NCI-H1694 (cell line): ENCODE measurements at regions not wholly inside any gene's neighbourhood (a gene's known extent, or its start where the extent isn't known, plus 50 kb on each side); places are given as distances from the start of the nearest gene placed in this dataset.
"Not testable (repeated sequence)": the region's sequence is repeated elsewhere in the genome, so short reads cannot be mapped to it uniquely, and the experiment has no call there.

Source experiments
- DNase-seq: peaks from one replicate; lab custom pipeline; 2025; lab: John Stamatoyannopoulos, UW

- DNase-seq = no peak
Observed at GRCh38 chr2:116922414-116922813, 892.1 kb upstream of the DDX18 start.

- DNase-seq = no peak
Observed at GRCh38 chr2:116924509-116924908, 890.0 kb upstream of the DDX18 start.

DNA sequence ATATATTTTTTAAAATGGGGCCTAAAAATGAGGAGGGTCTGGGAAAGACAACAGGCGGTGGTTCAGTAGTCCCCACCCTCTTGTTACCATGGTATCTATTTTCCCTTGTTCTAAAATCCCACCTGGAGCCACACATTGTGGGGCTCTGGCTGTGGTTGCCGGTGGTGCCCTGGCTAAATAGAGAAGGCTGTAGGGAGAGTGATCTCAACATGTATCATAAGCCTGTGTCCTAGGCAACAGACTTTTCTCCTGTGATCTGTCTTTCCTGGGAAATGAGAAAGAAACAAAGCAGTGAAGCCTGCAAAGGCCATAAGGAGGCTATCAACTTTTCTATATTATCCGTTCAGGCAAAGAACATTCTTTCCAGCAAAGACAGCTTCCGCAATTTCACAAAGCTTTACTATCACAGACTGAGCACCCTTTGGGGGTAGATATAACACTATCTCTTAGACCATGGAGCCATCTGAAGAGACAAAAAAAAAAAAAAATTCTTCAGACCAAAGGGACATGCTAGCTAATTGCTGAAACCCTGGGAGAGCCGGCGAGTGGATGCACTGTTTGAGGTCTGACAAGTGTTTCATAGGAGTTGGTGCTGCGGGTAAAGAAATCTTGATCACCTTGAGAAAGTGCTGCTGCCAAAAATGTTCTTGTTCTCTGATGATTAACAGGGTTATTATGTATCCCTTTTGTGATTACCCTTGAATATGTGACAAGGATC, 879.2 kb upstream of the DDX18 start:
- DNase-seq = no peak

GRCh38 chr2:116948258-116948657, 866.2 kb upstream of the DDX18 start:
- no peak for DNase-seq

DNA sequence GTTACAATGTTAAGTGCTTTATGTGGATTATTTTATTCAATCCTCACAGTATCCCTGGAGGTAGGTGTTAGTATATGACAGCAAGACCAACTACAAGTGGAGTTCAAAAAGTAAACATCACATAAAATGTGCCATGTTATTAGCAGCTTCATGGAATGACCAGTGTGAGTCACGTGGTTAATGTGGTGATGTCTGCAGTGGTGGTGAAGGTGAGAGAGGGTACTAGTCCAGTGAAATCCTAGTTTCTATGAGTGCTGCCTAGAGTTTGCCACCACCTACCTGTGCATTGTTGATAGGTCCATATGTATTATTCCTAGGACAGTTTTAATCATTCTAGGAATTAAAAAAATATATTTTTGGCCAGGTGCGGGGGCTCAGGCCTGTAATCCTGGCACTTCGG, 865.2 kb upstream of the DDX18 start:
- no peak for DNase-seq

- DNase-seq = no peak
Observed at GRCh38 chr2:116952254-116952653, 862.2 kb upstream of the DDX18 start.

- no peak for DNase-seq
Observed at GRCh38 chr2:116955646-116956045, 858.8 kb upstream of the DDX18 start.

- no peak for DNase-seq
Observed at GRCh38 chr2:116975608-116976007, 838.9 kb upstream of the DDX18 start.

- DNase-seq = no peak
Observed at GRCh38 chr2:116979916-116980764, 834.4 kb upstream of the DDX18 start.

DNA sequence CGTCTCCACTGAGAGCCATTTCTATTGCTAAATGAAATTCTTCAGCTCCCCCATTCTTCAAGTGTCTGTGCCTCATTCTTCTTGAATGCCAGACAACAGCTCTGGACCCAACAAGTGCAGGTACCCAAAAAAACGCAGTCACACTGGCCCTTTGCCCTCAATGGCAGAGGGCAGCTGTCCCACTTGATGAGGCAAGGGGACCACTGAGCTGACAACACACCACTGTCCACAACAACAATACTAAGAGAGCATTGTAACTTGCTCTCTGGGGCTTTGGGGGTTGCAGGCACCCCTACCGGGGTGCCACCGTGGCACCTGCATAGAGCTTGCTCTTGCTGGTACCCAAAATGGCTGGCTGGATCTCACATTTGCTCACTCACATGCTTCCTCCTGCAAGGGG, 827.0 kb upstream of the DDX18 start:
- no peak for DNase-seq

- DNase-seq = no peak
Observed at GRCh38 chr2:116988303-116988702, 826.2 kb upstream of the DDX18 start.

DNA sequence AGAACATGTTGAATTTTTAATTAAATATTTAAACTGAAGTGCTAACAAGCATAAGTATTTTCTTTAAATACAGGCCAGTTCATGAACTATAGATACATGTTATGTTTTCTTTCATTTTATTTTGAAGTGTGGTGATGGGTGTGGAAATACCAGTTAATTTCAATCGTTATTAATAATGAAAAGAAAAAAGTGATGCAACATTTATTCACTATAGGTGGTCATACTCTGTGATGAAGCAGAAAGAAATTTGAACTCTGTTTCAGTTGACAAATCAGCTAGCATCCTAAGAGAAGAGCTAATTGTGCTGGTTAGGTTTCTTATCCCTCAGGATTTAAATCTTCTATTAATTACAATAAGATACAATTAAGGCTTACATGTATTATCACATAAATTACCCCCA, 795.1 kb upstream of the DDX18 start:
- DNase-seq = no peak

DNA sequence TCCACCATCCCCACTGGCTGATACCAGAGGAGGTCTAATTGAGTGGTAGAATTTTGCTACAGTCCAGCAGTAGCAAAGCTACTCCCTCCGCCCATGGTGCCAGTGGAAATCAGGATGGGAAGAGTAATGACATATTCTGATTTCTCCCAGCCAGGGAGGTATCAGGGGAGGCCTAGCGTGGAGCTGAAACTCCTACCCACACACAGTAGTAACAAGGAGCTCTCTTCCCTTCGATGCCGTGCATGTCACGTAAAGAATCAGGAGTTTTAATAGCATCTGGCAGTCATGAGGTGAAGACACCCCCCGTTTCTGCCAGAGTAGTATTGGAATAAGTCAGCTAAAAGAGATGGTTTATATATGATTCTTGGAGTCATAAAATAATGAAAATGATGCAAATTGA, 786.8 kb upstream of the DDX18 start:
- no peak for DNase-seq

- DNase-seq = not testable (repeated sequence)
Observed at GRCh38 chr2:117028708-117029107, 785.8 kb upstream of the DDX18 start.

GRCh38 chr2:117055499-117056375, 758.8 kb upstream of the DDX18 start:
- DNase-seq = no peak

DNA sequence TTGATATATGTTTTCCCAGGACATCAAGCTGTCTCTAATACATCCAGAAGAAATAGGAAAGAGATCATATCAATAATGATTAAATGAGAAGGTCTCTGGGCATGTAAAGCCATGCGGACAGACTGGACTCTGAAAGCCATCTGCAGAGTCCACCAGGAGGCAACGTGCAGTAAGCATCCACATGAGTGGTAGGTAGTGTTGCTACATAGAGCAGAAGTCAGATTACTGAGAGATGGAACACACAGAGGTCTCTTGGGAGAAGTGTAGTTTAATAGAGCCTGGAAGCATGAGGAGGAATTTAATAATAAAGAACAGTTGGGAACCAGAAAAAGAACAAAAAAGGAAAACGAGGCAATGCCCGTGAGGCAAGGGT, 758.1 kb upstream of the DDX18 start:
- DNase-seq = no peak

GRCh38 chr2:117057016-117057415, 757.5 kb upstream of the DDX18 start:
- no peak for DNase-seq

DNA sequence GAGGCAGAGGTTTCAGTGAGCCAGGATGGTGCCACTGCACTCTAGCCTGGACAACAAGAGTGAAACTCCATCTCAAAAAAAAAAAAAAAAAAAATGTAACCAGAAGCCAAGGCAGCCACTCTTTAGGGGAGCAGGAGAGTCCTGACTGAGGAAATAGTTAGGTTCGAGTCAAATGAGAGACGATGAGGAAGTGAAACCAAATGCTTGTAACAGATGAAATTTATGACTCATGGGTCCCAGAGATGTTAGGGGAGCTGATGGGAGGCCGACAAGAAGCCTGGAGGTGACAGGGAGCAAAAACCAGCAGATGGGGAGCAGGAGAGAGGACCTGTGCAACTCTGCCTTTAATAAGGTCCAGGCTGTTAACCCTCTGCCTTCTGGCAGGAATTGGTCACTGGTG, 756.1 kb upstream of the DDX18 start:
- DNase-seq = no peak

- DNase-seq = no peak
Observed at GRCh38 chr2:117064021-117064420, 750.5 kb upstream of the DDX18 start.

DNA sequence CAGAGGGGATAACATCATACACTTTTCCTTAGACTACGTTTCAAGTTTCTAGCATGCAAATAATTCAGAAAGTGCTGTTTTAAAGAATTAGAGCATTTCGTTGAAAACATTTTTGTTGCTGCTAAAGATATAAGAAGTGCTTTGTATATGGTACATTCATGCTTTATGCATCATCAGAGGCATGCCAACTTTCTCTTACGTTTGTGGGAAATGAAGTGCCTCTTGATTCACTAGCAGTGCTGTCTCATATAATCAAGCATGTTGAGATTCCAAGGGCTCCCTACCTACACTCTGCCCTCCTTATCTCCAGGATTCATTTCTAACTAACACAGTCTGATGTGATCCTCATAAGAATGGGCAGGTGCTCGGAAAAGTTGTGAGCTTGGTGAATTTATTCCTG, 748.6 kb upstream of the DDX18 start:
- no peak for DNase-seq

DNA sequence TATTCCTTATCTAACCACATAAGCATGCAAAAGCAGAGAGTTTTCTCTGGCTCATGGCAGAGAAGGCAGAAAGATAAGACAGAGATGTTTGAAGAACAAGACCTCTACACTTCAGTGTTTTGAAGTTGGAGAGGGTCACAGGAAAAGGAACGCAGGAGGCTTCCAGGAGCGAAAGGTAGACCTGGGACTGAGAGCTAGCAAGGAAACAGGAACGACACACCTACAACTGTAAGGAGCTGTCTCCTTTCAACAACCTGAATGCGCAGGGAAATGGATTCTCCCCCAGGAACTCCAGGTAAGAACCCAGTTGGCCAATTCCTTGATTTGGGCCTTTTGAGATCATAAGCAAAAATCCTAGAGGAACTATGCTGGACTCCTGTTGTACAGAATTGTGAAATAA, 746.6 kb upstream of the DDX18 start:
- DNase-seq = no peak

DNA sequence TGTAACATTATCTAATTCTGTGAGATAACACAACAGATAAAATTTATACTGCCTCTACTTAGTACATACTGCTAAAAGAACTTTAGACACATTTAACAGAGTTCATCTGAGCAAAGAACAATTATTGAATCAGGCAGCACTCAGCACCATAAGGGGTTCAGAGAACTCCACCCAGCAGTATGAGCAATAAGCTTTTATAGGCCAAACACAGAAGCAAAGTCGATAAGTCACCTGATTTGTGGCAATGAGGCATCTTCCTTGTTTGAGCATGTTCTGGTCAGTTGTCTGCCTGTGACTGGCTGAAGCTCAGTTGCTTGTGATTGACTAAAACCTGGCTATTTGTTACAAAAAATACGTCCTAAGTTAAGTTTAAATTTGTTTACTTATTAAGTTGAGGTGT, 746.1 kb upstream of the DDX18 start:
- DNase-seq = no peak
